T1000 (cell line): ENCODE measurements at regions not wholly inside any gene's neighbourhood (a gene's known extent, or its start where the extent isn't known, plus 50 kb on each side); places are given as distances from the start of the nearest gene placed in this dataset.
"Not testable (repeated sequence)": the region's sequence is repeated elsewhere in the genome, so short reads cannot be mapped to it uniquely, and the experiment has no call there.

Experiments used
- DNase-seq: peaks from one replicate; lab custom pipeline; 2025; ENCODE audit warnings: mixed read lengths; lab: John Stamatoyannopoulos, UW

GRCh38 chr2:106257830-106258229 is 63.7 kb upstream of the UXS1 start:
- DNase-seq, result no peak

GRCh38 chr2:106257135-106257534 is 63.0 kb upstream of the UXS1 start:
- DNase-seq, result no peak

- DNase-seq, result not testable (repeated sequence)
Measured at GRCh38 chr2:106249157-106249828, 55.2 kb upstream of the UXS1 start.

GRCh38 chr2:106248548-106249151 is 54.5 kb upstream of the UXS1 start:
- not testable (repeated sequence) for DNase-seq
